ENCODE measurements at regions not wholly inside any gene's neighbourhood (a gene's known extent, or its start where the extent isn't known, plus 50 kb on each side); places are given as distances from the start of the nearest gene placed in this dataset.

- no peak for TF ChIP-seq CTCF (IDR thresholded peaks at IDR 0.05; ENCODE audit: low read depth, low read length, missing control alignments)
- DNase-seq (ENCODE audit: low read depth) = no peak
- H3K4me3 ChIP-seq (ENCODE audit: low read depth, low read length) = no peak overlapping the region
- in situ Hi-C loops (cut with HindIII; ENCODE audit: low sequenced_read_pairs) = no loop called here
These were observed 269.7 kb downstream of the ISL1 start for GRCh38 chr5:51652980-51653379.

GRCh38 chr5:51657340-51658240 is 274.3 kb downstream of the ISL1 start:
- TF ChIP-seq CTCF (IDR thresholded peaks at IDR 0.05; ENCODE audit: low read depth, low read length, missing control alignments) = no peak
- H3K4me3 ChIP-seq (ENCODE audit: low read depth, low read length) = no peak overlapping the region
- in situ Hi-C loops (cut with HindIII; ENCODE audit: low sequenced_read_pairs) = no loop called here
- no peak for DNase-seq (ENCODE audit: low read depth)

GRCh38 chr5:51661646-51662265 is 278.5 kb downstream of the ISL1 start:
- no peak for TF ChIP-seq CTCF (IDR thresholded peaks at IDR 0.05; ENCODE audit: low read depth, low read length, missing control alignments)
- no peak overlapping the region for H3K4me3 ChIP-seq (ENCODE audit: low read depth, low read length)
- in situ Hi-C loops (cut with HindIII; ENCODE audit: low sequenced_read_pairs) = no loop called here
- no peak for DNase-seq (ENCODE audit: low read depth)

GRCh38 chr5:51664491-51665250 is 281.4 kb downstream of the ISL1 start:
- TF ChIP-seq CTCF (IDR thresholded peaks at IDR 0.05; ENCODE audit: low read depth, low read length, missing control alignments) = no peak
- DNase-seq (ENCODE audit: low read depth) = no peak
- H3K4me3 ChIP-seq (ENCODE audit: low read depth, low read length) = no peak overlapping the region
- in situ Hi-C loops (cut with HindIII; ENCODE audit: low sequenced_read_pairs) = no loop called here

GRCh38 chr5:51665251-51665593 is 282.0 kb downstream of the ISL1 start:
- in situ Hi-C loops (cut with HindIII; ENCODE audit: low sequenced_read_pairs) = no loop called here
- TF ChIP-seq CTCF (IDR thresholded peaks at IDR 0.05; ENCODE audit: low read depth, low read length, missing control alignments) = no peak
- DNase-seq (ENCODE audit: low read depth) = no peak
- H3K4me3 ChIP-seq (ENCODE audit: low read depth, low read length) = no peak overlapping the region

- DNase-seq (ENCODE audit: low read depth) = no peak
- H3K4me3 ChIP-seq (ENCODE audit: low read depth, low read length) = no peak overlapping the region
- no peak for TF ChIP-seq CTCF (IDR thresholded peaks at IDR 0.05; ENCODE audit: low read depth, low read length, missing control alignments)
- in situ Hi-C loops (cut with HindIII; ENCODE audit: low sequenced_read_pairs) = no loop called here
These were observed 285.8 kb downstream of the ISL1 start for GRCh38 chr5:51669095-51669494.

Measured in astrocyte of the cerebellum (primary cell).